Upper lobe of left lung (tissue), 6 donors: ENCODE measurements at regions not wholly inside any gene's neighbourhood (a gene's known extent, or its start where the extent isn't known, plus 50 kb on each side); places are given as distances from the start of the nearest gene placed in this dataset.
"Not testable (repeated sequence)": the region's sequence is repeated elsewhere in the genome, so short reads cannot be mapped to it uniquely, and the experiment has no call there.

Source experiments
- ATAC-seq, 2 donors: fragments of 200-7000 bp; cut with Tn5 transposase; one replicate each; pipeline ENCODE4 v1.9.1; 2022; ENCODE audit warnings: mild to moderate bottlenecking in 2 of 2, moderate library complexity in 2 of 2; ENCODE audit not compliant: low FRiP score in 2 of 2
- DNase-seq, 2 donors: peaks; one replicate each; pipeline ENCODE4 v3.0.0-alpha.2; 2019 to 2020
- H3K27ac ChIP-seq, 4 donors: fragments of 200-600 bp; sonication (generic); one replicate each; pipeline ENCODE4 v1.5.1; 2016 to 2019
- H3K27me3 ChIP-seq, 4 donors: fragments of 200-600 bp; sonication (generic); one replicate each; pipeline ENCODE4 v1.5.1; 2017 to 2019
- H3K36me3 ChIP-seq, 4 donors: fragments of 200-600 bp; sonication (generic); one replicate each; pipeline ENCODE4 v1.5.1; 2016 to 2019
- H3K4me1 ChIP-seq, 4 donors: fragments of 200-600 bp; sonication (generic); one replicate each; pipeline ENCODE4 v1.5.1; 2018 to 2019
- H3K4me3 ChIP-seq, 4 donors: fragments of 200-600 bp; sonication (generic); one replicate each; pipeline ENCODE4 v1.5.1; 2017 to 2019; ENCODE audit warnings: mild to moderate bottlenecking in 2 of 4, moderate library complexity in 1 of 4
- H3K9me3 ChIP-seq, 4 donors: fragments of 200-600 bp; sonication (generic); one replicate each; pipeline ENCODE4 v1.5.1; 2018 to 2019
- CTCF ChIP-seq, 6 experiments: fragments of 450-650 bp in 4 of 6; fragments of 200-600 bp in 2 of 6; sonication (generic) in 2 of 6; IDR thresholded peaks; one replicate each; pipeline ENCODE4 v1.5.1; 2016 to 2019; ENCODE audit warnings: antibody characterized with exemption in 6 of 6
- EP300 ChIP-seq, 4 donors: sonication (generic); formaldehyde crosslinking; IDR thresholded peaks; one replicate each; pipeline ENCODE4 v1.5.1; 2017; ENCODE audit warnings: antibody characterized with exemption in 4 of 4, control low read depth in 2 of 4
- POLR2A ChIP-seq, 4 donors: fragments of 450-650 bp; IDR thresholded peaks; one replicate each; pipeline ENCODE4 v1.5.1; 2016 to 2017; ENCODE audit warnings: antibody characterized with exemption in 4 of 4, mild to moderate bottlenecking in 2 of 4
- POLR2AphosphoS5 ChIP-seq, 2 donors: sonication (generic); formaldehyde crosslinking; IDR thresholded peaks; one replicate each; pipeline ENCODE4 v1.5.1; 2017; ENCODE audit warnings: antibody characterized with exemption in 2 of 2
- WGBS, 2 donors: methylation state at CpG; one replicate each; pipeline ENCODE4 v1.1.5; 2017 to 2018; 5-methylcytosine and 5-hydroxymethylcytosine counted together
- donor health status: DM: no; HTN: no; CAD: no; lungs with moderate emphysema.
- donor health status: DM: no; HTN: yes; CAD: no; lungs with severe emphysema.

DNA sequence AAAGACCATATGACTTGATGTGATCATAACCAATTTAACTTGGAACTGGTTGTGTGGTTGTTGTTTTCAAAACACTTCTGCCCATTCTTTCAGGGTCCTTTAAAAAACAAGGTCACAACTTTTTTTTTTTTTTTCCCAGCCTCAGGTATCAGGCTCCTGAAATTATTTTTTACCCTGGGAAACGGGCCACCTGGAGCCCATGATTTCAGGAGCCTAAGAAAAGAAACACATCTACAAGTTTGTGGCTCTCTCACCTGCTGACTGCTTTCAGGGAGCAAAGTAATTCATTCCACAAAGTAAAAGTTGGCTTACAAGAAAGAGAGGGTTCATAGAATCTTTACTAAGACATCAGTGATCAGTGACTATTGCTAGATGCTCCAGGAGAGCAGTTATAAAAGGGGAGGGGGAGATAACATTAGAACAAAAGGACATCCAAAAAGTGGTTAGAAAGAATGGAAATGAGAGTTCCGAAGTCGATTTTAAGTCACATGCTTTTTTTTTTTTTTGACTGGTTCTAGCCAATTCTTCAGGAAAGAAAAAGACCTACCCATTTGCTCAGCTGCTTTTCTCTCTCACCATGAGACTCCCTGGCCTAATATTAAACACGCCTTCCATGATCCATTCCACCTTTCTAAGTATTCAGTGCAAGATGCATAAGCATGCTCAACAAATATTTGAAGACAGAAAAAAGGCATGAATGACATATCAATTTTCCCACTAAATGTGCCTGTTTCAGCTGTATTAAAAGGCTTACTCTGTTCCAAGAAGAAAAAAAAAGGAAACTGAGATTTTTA lies 267.3 kb downstream of the LRATD1 start:
- Histone ChIP-seq H3K27ac (no peak overlapping the region), H3K4me1 (no peaks in the 10 kb centered on the region), H3K27me3 (no peaks in the 10 kb centered on the region), H3K9me3 (no peaks in the 10 kb centered on the region), H3K36me3 (no peaks in the 10 kb centered on the region), H3K4me3 (no peak overlapping the region)
- WGBS, 2 donors: 78 to 90% methylated on average over 4 of the region's 4 CpGs
- no peak for TF ChIP-seq EP300 (IDR thresholded peaks at IDR 0.05)
- no peak for TF ChIP-seq CTCF (IDR thresholded peaks at IDR 0.05)
- no peak for TF ChIP-seq POLR2A (IDR thresholded peaks at IDR 0.05)
- TF ChIP-seq POLR2AphosphoS5 (IDR thresholded peaks at IDR 0.05): no peak
- no peak for ATAC-seq
- no peak for DNase-seq

DNA sequence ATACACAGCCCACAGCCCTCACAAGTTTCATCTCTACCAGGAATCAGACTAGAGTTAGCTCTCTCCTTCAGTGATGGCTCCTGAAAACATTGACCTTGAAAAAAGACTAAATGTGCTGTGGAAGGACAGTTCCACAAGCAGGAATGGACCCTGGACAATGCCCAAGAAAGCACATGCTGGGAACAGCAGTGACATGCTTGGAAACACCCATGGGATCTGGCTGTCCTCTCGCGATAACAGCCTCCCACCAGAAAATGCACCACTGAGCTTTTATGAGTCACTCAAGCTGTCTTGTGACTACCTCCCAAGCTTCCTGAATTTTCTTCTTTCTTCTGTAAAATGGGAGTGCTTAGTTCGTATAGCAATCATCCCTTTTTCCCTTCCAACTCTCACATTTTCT lies 269.2 kb downstream of the LRATD1 start:
- Histone ChIP-seq H3K27me3 (no peaks in the 10 kb centered on the region), H3K4me3 (no peak overlapping the region), H3K27ac (no peak overlapping the region), H3K9me3 (no peaks in the 10 kb centered on the region), H3K36me3 (no peaks in the 10 kb centered on the region), H3K4me1 (no peaks in the 10 kb centered on the region)
- TF ChIP-seq EP300 (IDR thresholded peaks at IDR 0.05): no peak
- TF ChIP-seq POLR2AphosphoS5 (IDR thresholded peaks at IDR 0.05): no peak
- no peak for TF ChIP-seq POLR2A (IDR thresholded peaks at IDR 0.05)
- DNase-seq (no peak), ATAC-seq (no peak)
- WGBS, 2 donors: 75 to 92% methylated on average over 3 of the region's 3 CpGs

DNA sequence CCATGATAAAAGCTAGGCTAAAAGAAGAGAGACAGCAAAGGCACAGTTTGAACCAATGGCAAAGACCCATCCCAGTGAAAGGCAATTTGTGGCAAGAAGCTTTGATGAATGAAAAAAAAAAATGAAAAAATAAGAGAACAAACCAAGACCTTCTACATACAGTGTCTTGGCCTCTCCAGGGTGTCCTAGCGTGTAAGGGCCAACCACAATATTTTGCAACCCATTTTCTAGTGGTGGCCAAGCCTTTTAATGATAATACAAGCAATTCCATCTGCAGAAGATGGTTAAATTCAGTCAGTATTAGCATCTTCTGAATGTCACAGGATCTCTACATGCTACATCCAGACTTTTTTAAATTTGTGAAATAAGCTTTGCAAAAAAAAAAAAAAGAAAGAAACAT lies 270.4 kb downstream of the LRATD1 start:
- WGBS, 2 donors: 70 to 79% methylated on average over 1 of the region's 1 CpG
- Histone ChIP-seq H3K4me1 (no peaks in the 10 kb centered on the region), H3K4me3 (no peak overlapping the region), H3K9me3 (no peaks in the 10 kb centered on the region), H3K27ac (no peak overlapping the region), H3K27me3 (no peaks in the 10 kb centered on the region), H3K36me3 (no peaks in the 10 kb centered on the region)
- DNase-seq (no peak), ATAC-seq (no peak)
- TF ChIP-seq EP300 (IDR thresholded peaks at IDR 0.05) (no peak), POLR2A (IDR thresholded peaks at IDR 0.05) (no peak), POLR2AphosphoS5 (IDR thresholded peaks at IDR 0.05) (no peak), CTCF (IDR thresholded peaks at IDR 0.05) (no peak)

GRCh38 chr2:14903709-14904374 lies 271.3 kb downstream of the LRATD1 start:
- TF ChIP-seq POLR2A (IDR thresholded peaks at IDR 0.05) (no peak), POLR2AphosphoS5 (IDR thresholded peaks at IDR 0.05) (no peak), CTCF (IDR thresholded peaks at IDR 0.05) (peak in 5 of 6 experiments; percentile 30 to 48 (median 38)), EP300 (IDR thresholded peaks at IDR 0.05) (no peak)
- H3K4me3 ChIP-seq: no peak overlapping the region
- no peaks in the 10 kb centered on the region for H3K27me3 ChIP-seq
- no peak overlapping the region for H3K27ac ChIP-seq
- 50% methylated on average over 15 of the region's 15 CpGs for WGBS, 2 donors
- H3K9me3 ChIP-seq: no peaks in the 10 kb centered on the region
- no peaks in the 10 kb centered on the region for H3K36me3 ChIP-seq
- H3K4me1 ChIP-seq: no peaks in the 10 kb centered on the region
- DNase-seq: peak in 1 of 2 donors; percentile 58
- peak; percentile 40 to 63 for ATAC-seq

- 96 to 97% methylated on average over 6 to 7 of the region's 7 CpGs for WGBS, 2 donors
- H3K36me3 ChIP-seq, ATAC-seq: not testable (repeated sequence)
Observed at GRCh38 chr2:14904378-14904777, 271.9 kb downstream of the LRATD1 start.

More at GRCh38 chr2:14904378-14904777, 271.9 kb downstream of the LRATD1 start:
- DNase-seq, H3K9me3 ChIP-seq, H3K27me3 ChIP-seq, H3K4me1 ChIP-seq, H3K27ac ChIP-seq, H3K4me3 ChIP-seq: not testable (repeated sequence)
